ENCODE measurements at regions not wholly inside any gene's neighbourhood (a gene's known extent, or its start where the extent isn't known, plus 50 kb on each side); places are given as distances from the start of the nearest gene placed in this dataset.
"Not testable (repeated sequence)": the region's sequence is repeated elsewhere in the genome, so short reads cannot be mapped to it uniquely, and the experiment has no call there.

DNA sequence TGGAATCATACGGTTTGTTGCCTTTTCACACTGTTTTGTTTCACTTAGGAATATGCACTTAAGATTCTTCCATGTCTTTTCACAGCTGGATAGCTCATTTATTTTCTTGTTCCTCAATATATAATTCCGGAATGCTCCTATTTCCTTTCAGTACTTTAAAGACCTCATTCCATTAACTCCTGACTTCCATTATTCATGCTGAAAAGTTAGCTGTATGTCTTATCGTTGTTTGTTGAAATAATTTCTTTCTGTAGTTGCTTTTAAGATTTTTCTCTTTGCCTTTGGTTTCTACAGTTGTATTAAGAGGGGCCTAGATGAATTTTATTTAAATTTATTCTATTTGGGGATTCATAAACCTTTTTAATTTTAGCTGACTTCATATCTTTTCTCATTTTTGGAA is 122.2 kb downstream of the ANXA2 start:
- no peak for DNase-seq

GRCh38 chr15:60278879-60279278 is 118.9 kb downstream of the ANXA2 start:
- DNase-seq: no peak

DNA sequence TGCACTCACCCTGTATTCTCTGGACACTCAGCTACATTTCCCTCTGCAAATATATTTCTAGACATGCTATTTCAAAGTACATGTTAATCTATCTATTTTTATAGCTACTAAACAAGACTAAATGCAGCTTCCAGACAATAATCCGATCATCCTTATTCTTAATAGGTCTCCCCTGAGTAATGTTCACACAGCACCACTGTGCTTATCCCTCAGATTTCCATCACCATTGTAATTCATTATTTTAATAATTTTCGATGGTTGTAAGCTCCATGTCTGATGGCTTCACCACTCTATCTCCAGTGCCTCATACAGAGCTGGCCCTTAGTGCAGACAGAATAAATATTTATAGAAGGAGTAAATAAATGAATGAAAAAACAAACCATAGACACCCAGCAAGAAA is 117.5 kb downstream of the ANXA2 start:
- DNase-seq: no peak

DNA sequence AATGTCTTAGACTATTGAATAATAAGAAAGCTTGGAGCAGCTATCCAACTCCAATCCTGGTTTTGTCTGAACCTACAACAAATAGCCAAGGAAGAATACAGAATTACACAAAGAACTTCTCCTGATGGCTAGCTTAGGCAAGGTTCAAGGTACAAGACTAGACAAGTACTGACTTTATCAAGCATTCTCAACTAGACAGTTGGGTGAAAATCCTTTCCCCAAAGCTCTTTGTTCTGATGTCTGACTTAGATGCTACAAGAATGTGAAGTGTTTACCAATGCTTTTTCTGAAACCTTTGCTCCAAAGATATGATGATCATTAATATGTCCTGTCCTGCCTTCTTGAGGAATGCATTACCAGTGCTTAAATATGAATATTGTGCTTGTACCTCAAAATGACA is 113.8 kb downstream of the ANXA2 start:
- no peak for DNase-seq

- DNase-seq: not testable (repeated sequence)
Observed at GRCh38 chr15:60295901-60296300, 101.9 kb downstream of the ANXA2 start.

DNA sequence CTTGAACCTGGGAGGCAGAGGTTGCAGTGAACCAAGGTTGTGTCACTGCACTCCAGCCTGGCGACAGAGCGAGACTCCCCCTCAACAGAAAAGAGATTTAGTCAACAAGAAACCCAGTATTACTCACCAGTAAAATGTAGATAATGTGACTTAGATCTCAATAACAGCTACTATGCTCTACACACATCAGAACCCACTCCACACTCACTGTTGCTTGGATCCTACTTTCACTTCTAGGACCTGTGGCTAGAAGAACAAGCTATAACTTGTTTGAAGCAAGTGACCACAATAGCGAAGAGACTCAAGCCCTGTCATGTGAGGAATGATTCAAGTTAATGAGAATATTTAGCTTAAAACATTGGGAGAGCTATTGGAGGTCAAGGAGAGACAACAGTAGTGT is 100.7 kb downstream of the ANXA2 start:
- no peak for DNase-seq
